Activated CD8-positive, alpha-beta memory T cell treated with anti-CD3 and anti-CD28 coated beads for 24 hours (primary cell): ENCODE measurements at regions not wholly inside any gene's neighbourhood (a gene's known extent, or its start where the extent isn't known, plus 50 kb on each side); places are given as distances from the start of the nearest gene placed in this dataset.
"Not testable (repeated sequence)": the region's sequence is repeated elsewhere in the genome, so short reads cannot be mapped to it uniquely, and the experiment has no call there.

Source experiments
- DNase-seq: peaks from one replicate; pipeline ENCODE4 v3.0.0-alpha.2; 2020

GRCh38 chr3:72086743-72087087 is 301.8 kb upstream of the PROK2 start:
- no peak for DNase-seq

- DNase-seq: no peak
Measured at GRCh38 chr3:72086042-72086742, 301.2 kb upstream of the PROK2 start.

GRCh38 chr3:72085036-72085435 is 300.1 kb upstream of the PROK2 start:
- no peak for DNase-seq

GRCh38 chr3:72082776-72083462 is 298.0 kb upstream of the PROK2 start:
- DNase-seq: no peak

- no peak for DNase-seq
Measured at GRCh38 chr3:72082186-72082715, 297.3 kb upstream of the PROK2 start.

- DNase-seq: no peak
Measured at GRCh38 chr3:72081471-72082185, 296.7 kb upstream of the PROK2 start.

- no peak for DNase-seq
Measured at GRCh38 chr3:72080800-72081199, 295.9 kb upstream of the PROK2 start.

- DNase-seq: no peak
Measured at GRCh38 chr3:72080095-72080494, 295.1 kb upstream of the PROK2 start.

GRCh38 chr3:72079369-72079872 is 294.5 kb upstream of the PROK2 start:
- no peak for DNase-seq

GRCh38 chr3:72078676-72079368 is 293.9 kb upstream of the PROK2 start:
- DNase-seq: no peak

- no peak for DNase-seq
Measured at GRCh38 chr3:72077473-72078259, 292.7 kb upstream of the PROK2 start.

- not testable (repeated sequence) for DNase-seq
Measured at GRCh38 chr3:72075848-72076247, 290.9 kb upstream of the PROK2 start.

GRCh38 chr3:72071624-72072023 is 286.7 kb upstream of the PROK2 start:
- no peak for DNase-seq

- DNase-seq: no peak
Measured at GRCh38 chr3:72070005-72070404, 285.1 kb upstream of the PROK2 start.

GRCh38 chr3:72069543-72069942 is 284.6 kb upstream of the PROK2 start:
- no peak for DNase-seq

GRCh38 chr3:72068621-72069020 is 283.7 kb upstream of the PROK2 start:
- DNase-seq: no peak

GRCh38 chr3:72067721-72068120 is 282.8 kb upstream of the PROK2 start:
- DNase-seq: no peak

GRCh38 chr3:72065872-72066641 is 281.1 kb upstream of the PROK2 start:
- no peak for DNase-seq

- no peak for DNase-seq
Measured at GRCh38 chr3:72065236-72065635, 280.3 kb upstream of the PROK2 start.

GRCh38 chr3:72064727-72065126 is 279.8 kb upstream of the PROK2 start:
- DNase-seq: not testable (repeated sequence)

- DNase-seq: no peak
Measured at GRCh38 chr3:72062017-72062416, 277.1 kb upstream of the PROK2 start.
